ENCODE measurements at regions not wholly inside any gene's neighbourhood (a gene's known extent, or its start where the extent isn't known, plus 50 kb on each side); places are given as distances from the start of the nearest gene placed in this dataset.

- no peak for TF ChIP-seq CTCF (IDR thresholded peaks at IDR 0.05)
- TF ChIP-seq POLR2A (IDR thresholded peaks at IDR 0.05) = no peak
Measured at GRCh38 chr2:111653913-111654312, 230.1 kb downstream of the ANAPC1 start.

Measured in esophagus squamous epithelium (tissue), 4 donors.